Endodermal cell (in vitro differentiated cells): ENCODE measurements at regions not wholly inside any gene's neighbourhood (a gene's known extent, or its start where the extent isn't known, plus 50 kb on each side); places are given as distances from the start of the nearest gene placed in this dataset.
A peak's percentile ranks its signal among the peaks of the same experiment; 100 is the strongest.

ENCODE experiments used
- DNase-seq: peaks from one replicate; pipeline ENCODE4 v3.0.0-alpha.2; 2017
- H3K27ac ChIP-seq: 2 replicates; pipeline ENCODE4 v1.5.1; 2013; ENCODE audit warnings: mild to moderate bottlenecking, low read depth, low read length, moderate library complexity
- H3K27me3 ChIP-seq: 2 replicates; pipeline ENCODE4 v1.6.1; 2013; ENCODE audit warnings: mild to moderate bottlenecking, low read length, moderate library complexity; ENCODE audit not compliant: insufficient read depth, control insufficient read depth, poor library complexity, severe bottlenecking
- H3K36me3 ChIP-seq: 2 replicates; pipeline ENCODE4 v1.7.0; 2013; ENCODE audit warnings: mild to moderate bottlenecking, low read length, moderate library complexity; ENCODE audit not compliant: control insufficient read depth, insufficient read depth
- H3K4me1 ChIP-seq: one replicate; pipeline ENCODE4 v1.7.0; 2013; ENCODE audit warnings: low read length; ENCODE audit not compliant: control insufficient read depth, insufficient read depth
- H3K4me3 ChIP-seq: 2 replicates; pipeline ENCODE4 v1.5.1; 2013; ENCODE audit warnings: mild to moderate bottlenecking, low read length, moderate library complexity
- H3K9ac ChIP-seq: 2 replicates; pipeline ENCODE4 v1.6.1; 2013; ENCODE audit warnings: mild to moderate bottlenecking, low read length, moderate library complexity; ENCODE audit not compliant: poor library complexity, severe bottlenecking; ENCODE audit errors: extremely low read depth
- H3K9me3 ChIP-seq: 2 replicates; pipeline ENCODE4 v1.6.1; 2013; ENCODE audit warnings: mild to moderate bottlenecking, low read length, moderate library complexity; ENCODE audit not compliant: control insufficient read depth
- H3K27ac Mint-ChIP-seq: 2 replicates; pipeline ENCODE4 v1.8.0; 2020; ENCODE audit warnings: mixed read lengths
- H3K27me3 Mint-ChIP-seq: 2 replicates; pipeline ENCODE4 v1.8.0; 2021; ENCODE audit warnings: mild to moderate bottlenecking, mixed read lengths; ENCODE audit not compliant: insufficient read depth
- H3K36me3 Mint-ChIP-seq: 2 replicates; pipeline ENCODE4 v1.8.0; 2020; ENCODE audit warnings: low read depth, mixed read lengths
- H3K4me1 Mint-ChIP-seq: 2 replicates; pipeline ENCODE4 v1.8.0; 2020; ENCODE audit warnings: mixed read lengths
- H3K4me3 Mint-ChIP-seq: 2 replicates; pipeline ENCODE4 v1.8.0; 2020; ENCODE audit warnings: mild to moderate bottlenecking, moderate library complexity, mixed read lengths
- H3K9me3 Mint-ChIP-seq: 2 replicates; pipeline ENCODE4 v1.8.0; 2020; ENCODE audit warnings: mild to moderate bottlenecking, mixed read lengths
- CTCF ChIP-seq: fragments of 200-600 bp; sonication (generic); conservative IDR thresholded peaks from 2 replicates; pipeline ENCODE4 v1.5.0; 2021; ENCODE audit warnings: antibody characterized with exemption, mild to moderate bottlenecking
- WGBS, 2 experiments: methylation state at CpG; one replicate each; pipeline versions ENCODE4 v1.1.5 to v1.1.7; 2013; ENCODE audit warnings: missing lambda C conversion rate in 2 of 2, mixed read lengths in 1 of 2; ENCODE audit not compliant: insufficient coverage in 1 of 2, insufficient read length in 1 of 2; 5-methylcytosine and 5-hydroxymethylcytosine counted together

GRCh38 chr6:142567461-142567860 is 265.7 kb downstream of the ADGRG6 start:
- no peak overlapping the region for H3K4me3 Mint-ChIP-seq

GRCh38 chr6:142568857-142569597 is 267.2 kb downstream of the ADGRG6 start:
- H3K36me3 ChIP-seq, result no peaks in the 10 kb centered on the region
- no peak overlapping the region for H3K9ac ChIP-seq
- Mint-ChIP-seq H3K9me3 (peaks cover 19% of the 10 kb centered on the region), H3K4me1 (peaks cover 41% of the 10 kb centered on the region), H3K4me3 (no peak overlapping the region), H3K27ac (peak overlapping the region; percentile 60), H3K27me3 (no peaks in the 10 kb centered on the region), H3K36me3 (peaks cover 6% of the 10 kb centered on the region)
- no peak for TF ChIP-seq CTCF
- H3K27me3 ChIP-seq, result no peaks in the 10 kb centered on the region
- peaks cover 10% of the 10 kb centered on the region for H3K4me1 ChIP-seq
- WGBS, 2 experiments, result 85 to 86% methylated on average over 1 of the region's 1 CpG
- peak overlapping the region; percentile 8 for H3K4me3 ChIP-seq
- H3K9me3 ChIP-seq, result peaks cover 19% of the 10 kb centered on the region
- DNase-seq, result no peak
- H3K27ac ChIP-seq, result no peak overlapping the region

More at GRCh38 chr6:142567461-142567860, 265.7 kb downstream of the ADGRG6 start:
- Mint-ChIP-seq H3K27ac (no peak overlapping the region), H3K4me1 (peaks cover 41% of the 10 kb centered on the region), H3K9me3 (peaks cover 3% of the 10 kb centered on the region), H3K27me3 (no peaks in the 10 kb centered on the region), H3K36me3 (no peaks in the 10 kb centered on the region)
- Histone ChIP-seq H3K27ac (no peak overlapping the region), H3K36me3 (no peaks in the 10 kb centered on the region), H3K9ac (no peak overlapping the region), H3K27me3 (no peaks in the 10 kb centered on the region), H3K9me3 (peaks cover 3% of the 10 kb centered on the region), H3K4me3 (no peak overlapping the region), H3K4me1 (peaks cover 10% of the 10 kb centered on the region)
- no peak for TF ChIP-seq CTCF
- 83 to 93% methylated on average over 2 to 3 of the region's 3 CpGs for WGBS, 2 experiments
- DNase-seq, result no peak

GRCh38 chr6:142569676-142570075 is 267.9 kb downstream of the ADGRG6 start:
- Mint-ChIP-seq H3K4me1 (peaks cover 41% of the 10 kb centered on the region), H3K9me3 (peaks cover 25% of the 10 kb centered on the region), H3K36me3 (peaks cover 6% of the 10 kb centered on the region), H3K4me3 (no peak overlapping the region), H3K27me3 (no peaks in the 10 kb centered on the region), H3K27ac (peak overlapping the region; percentile 60)
- TF ChIP-seq CTCF, result no peak
- Histone ChIP-seq H3K36me3 (no peaks in the 10 kb centered on the region), H3K4me3 (peak overlapping the region; percentile 8), H3K9ac (no peak overlapping the region), H3K27me3 (no peaks in the 10 kb centered on the region), H3K9me3 (peaks cover 25% of the 10 kb centered on the region), H3K27ac (no peak overlapping the region), H3K4me1 (peaks cover 10% of the 10 kb centered on the region)
- WGBS, 2 experiments, result 0% methylated on average over 1 of the region's 1 CpG; no CpG with 5 or more reads in 1 of the 2 experiments
- peak; percentile 50 for DNase-seq
